Naive thymus-derived CD8-positive, alpha-beta T cell (primary cell): ENCODE measurements at regions not wholly inside any gene's neighbourhood (a gene's known extent, or its start where the extent isn't known, plus 50 kb on each side); places are given as distances from the start of the nearest gene placed in this dataset.

Source experiments
- ATAC-seq, 2 donors: fragments of 150-1000 bp; cut with Tn5 transposase in 1 of 2; sonication (Bioruptor Pico), chemical (Tn5 transposase) in 1 of 2; 1 replicate in 1 of 2; 2 replicates in 1 of 2; pipeline ENCODE4 v1.10.0; 2021; ENCODE audit warnings: mild to moderate bottlenecking in 2 of 2, moderate library complexity in 2 of 2
- POLR2A ChIA-PET: fragments of 350-600 bp; sonication (Branson Sonifier 250); formaldehyde crosslinking; loops from one replicate; lab custom pipeline; 2021; ENCODE audit warnings: antibody characterized with exemption; lab: Charles Lee
- DNase-seq, 10 donors: peaks; one replicate each; pipeline versions ENCODE4 v3.0.0 to v3.0.0-alpha.2; 2020 to 2022
- H3K27ac Mint-ChIP-seq, 10 donors: one replicate each; pipeline ENCODE4 v1.8.0; 2020 to 2022; ENCODE audit warnings: mild to moderate bottlenecking in 10 of 10, mixed read lengths in 10 of 10, moderate library complexity in 4 of 10, inconsistent platforms in 1 of 10
- H3K27me3 Mint-ChIP-seq, 5 donors: one replicate each; pipeline ENCODE4 v1.8.0; 2021 to 2022; ENCODE audit warnings: mixed read lengths in 5 of 5
- H3K36me3 Mint-ChIP-seq, 3 donors: one replicate each; pipeline ENCODE4 v1.8.0; 2020 to 2022; ENCODE audit warnings: mixed read lengths in 3 of 3, mild to moderate bottlenecking in 2 of 3, inconsistent platforms in 1 of 3
- H3K4me1 Mint-ChIP-seq, 4 donors: one replicate each; pipeline ENCODE4 v1.8.0; 2021 to 2022; ENCODE audit warnings: mixed read lengths in 4 of 4
- H3K4me3 Mint-ChIP-seq, 10 donors: one replicate each; pipeline ENCODE4 v1.8.0; 2020 to 2022; ENCODE audit warnings: mild to moderate bottlenecking in 10 of 10, mixed read lengths in 10 of 10, moderate library complexity in 6 of 10, inconsistent platforms in 1 of 10
- H3K9me3 Mint-ChIP-seq, 9 donors: one replicate each; pipeline ENCODE4 v1.8.0; 2020 to 2022; ENCODE audit warnings: mixed read lengths in 9 of 9, mild to moderate bottlenecking in 3 of 9, inconsistent platforms in 1 of 9, moderate library complexity in 1 of 9

DNA sequence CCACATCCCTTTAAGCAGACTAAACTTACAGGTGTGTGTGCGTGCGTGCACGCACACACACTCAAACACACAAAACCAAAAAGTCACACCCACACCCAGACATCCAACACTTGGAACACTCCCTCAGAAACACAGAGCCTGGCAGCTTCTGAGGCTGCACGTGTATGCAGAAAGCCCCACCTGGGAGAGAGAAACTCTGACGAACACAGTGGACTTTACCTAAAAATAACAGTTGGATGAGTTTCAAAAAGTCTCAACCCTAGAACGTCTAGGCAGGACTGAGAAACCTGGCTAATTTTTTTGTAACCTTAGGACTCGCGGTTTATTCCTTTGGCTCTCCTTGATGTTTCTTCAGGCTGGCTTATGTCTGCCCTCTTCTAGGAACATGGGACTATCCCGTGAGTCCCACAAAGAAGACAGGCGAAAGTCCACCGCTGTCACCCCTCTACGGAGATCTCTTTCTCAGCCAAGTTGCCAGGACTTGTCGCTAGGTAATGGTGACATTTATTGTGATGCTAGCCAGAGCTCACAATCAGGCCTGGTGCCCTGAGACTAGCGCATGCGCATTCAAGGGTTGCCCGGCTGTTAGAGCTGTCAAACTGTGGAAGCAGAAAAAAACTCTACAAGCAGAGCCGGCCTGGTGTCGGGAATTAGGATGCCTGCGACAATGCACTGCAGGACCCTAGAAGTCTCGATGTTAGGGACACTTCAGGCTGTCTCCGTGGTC lies 595.8 kb upstream of the TSPY4 start:
- Mint-ChIP-seq H3K9me3 (no peaks in the 10 kb centered on the region), H3K36me3 (no peaks in the 10 kb centered on the region), H3K4me1 (no peaks in the 10 kb centered on the region), H3K4me3 (no peak overlapping the region), H3K27ac (no peak overlapping the region), H3K27me3 (no peaks in the 10 kb centered on the region)
- POLR2A ChIA-PET, result no interaction called here
- ATAC-seq, result no peak
- DNase-seq, result no peak

GRCh38 chrY:8764184-8764583 lies 573.1 kb upstream of the TSPY4 start:
- DNase-seq, result no peak
- POLR2A ChIA-PET, result no interaction called here
- Mint-ChIP-seq H3K27ac (no peak overlapping the region), H3K36me3 (no peaks in the 10 kb centered on the region), H3K4me1 (no peaks in the 10 kb centered on the region), H3K9me3 (no peaks in the 10 kb centered on the region), H3K4me3 (no peak overlapping the region), H3K27me3 (peaks cover 0 to 3% (median 2%) of the 10 kb centered on the region in 5 donors)
- ATAC-seq, result no peak

DNA sequence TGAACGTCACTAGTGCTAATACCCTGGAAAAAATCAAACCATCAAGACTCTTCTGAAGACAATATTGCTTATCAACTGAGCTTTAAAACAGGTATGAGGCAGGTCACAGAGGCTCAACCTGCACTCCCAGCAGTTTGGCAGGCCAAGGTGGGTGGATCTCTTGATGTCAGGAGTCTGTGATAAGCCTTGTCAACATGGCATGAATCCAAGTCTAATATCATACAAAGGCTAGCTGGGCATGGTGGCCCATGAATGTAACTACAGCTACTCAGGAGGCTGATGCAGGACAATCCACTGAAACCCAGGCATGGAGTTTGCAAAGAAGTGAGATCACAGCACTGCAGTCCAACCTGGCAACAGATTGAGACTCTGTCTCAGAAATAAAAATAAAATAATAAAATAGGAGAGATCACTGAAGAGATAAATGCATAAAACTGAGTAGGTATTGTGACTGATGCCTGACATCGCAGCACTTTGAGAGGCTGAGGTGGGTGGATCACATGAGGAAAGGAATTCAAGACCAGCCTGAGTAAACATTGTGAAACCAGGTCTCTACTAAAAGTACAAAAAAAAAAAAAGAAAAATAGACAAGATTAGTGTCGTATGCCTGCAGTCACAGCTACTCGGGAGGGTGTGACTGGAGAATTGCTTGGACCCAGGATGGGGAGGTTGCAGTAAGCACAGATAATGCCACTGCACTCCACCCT lies 555.9 kb upstream of the TSPY4 start:
- POLR2A ChIA-PET, result no interaction called here
- H3K27me3 Mint-ChIP-seq, result peaks cover 0 to 8% (median 0%) of the 10 kb centered on the region in 5 donors
- H3K9me3 Mint-ChIP-seq, result no peaks in the 10 kb centered on the region
- ATAC-seq (no peak), DNase-seq (no peak)
- no peaks in the 10 kb centered on the region for H3K4me1 Mint-ChIP-seq
- no peak overlapping the region for H3K27ac Mint-ChIP-seq
- H3K4me3 Mint-ChIP-seq, result no peak overlapping the region
- no peaks in the 10 kb centered on the region for H3K36me3 Mint-ChIP-seq

DNA sequence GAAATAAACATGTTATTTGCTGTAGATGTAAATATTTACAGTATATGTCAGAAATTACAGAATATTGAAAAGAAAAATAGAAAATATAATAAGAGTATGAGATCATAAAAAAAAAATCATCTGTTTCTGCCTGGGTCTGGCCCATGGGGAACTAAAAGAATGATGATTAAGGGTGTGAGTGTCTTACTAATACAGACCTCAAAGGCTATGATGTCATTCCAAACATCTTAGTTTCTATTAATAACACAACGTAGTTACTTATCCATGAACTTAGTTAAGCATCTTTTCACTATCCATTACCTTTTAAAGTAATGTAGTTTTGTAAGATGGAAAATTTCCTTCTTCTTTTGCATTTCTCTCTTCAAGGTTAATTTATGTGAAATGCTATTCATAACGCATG lies 542.7 kb upstream of the TSPY4 start:
- Mint-ChIP-seq H3K27me3 (peaks cover 0 to 5% (median 0%) of the 10 kb centered on the region in 5 donors), H3K9me3 (peaks cover 0 to 9% (median 0%) of the 10 kb centered on the region in 9 donors), H3K4me1 (no peaks in the 10 kb centered on the region), H3K36me3 (no peaks in the 10 kb centered on the region), H3K4me3 (no peak overlapping the region), H3K27ac (no peak overlapping the region)
- ATAC-seq (no peak), DNase-seq (no peak)
- POLR2A ChIA-PET, result no interaction called here

DNA sequence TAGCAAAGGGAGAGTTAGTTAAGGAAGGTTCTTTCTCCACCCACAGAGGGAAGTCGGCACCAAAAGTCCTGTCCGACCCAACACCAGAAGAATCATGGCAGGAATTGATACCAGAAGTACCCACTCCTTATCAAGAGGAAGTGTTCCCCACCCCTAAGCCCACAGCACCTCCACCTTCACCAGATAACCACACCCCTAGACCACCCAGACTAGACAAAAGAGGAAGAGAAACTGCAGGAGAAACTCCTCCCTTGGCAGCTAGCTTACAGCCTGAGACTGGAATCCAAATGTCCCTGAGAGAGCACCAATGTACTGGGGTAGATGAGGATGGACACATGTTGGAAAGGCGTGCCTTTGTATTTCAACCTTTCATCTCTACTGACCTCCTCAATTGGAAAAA lies 532.9 kb upstream of the TSPY4 start:
- H3K4me3 Mint-ChIP-seq, result no peak overlapping the region
- no peak for DNase-seq
- H3K4me1 Mint-ChIP-seq, result no peaks in the 10 kb centered on the region
- POLR2A ChIA-PET, result no interaction called here
- H3K27me3 Mint-ChIP-seq, result peaks cover 0 to 11% (median 1%) of the 10 kb centered on the region in 5 donors
- H3K9me3 Mint-ChIP-seq, result peaks cover 0 to 3% (median 0%) of the 10 kb centered on the region in 9 donors
- no peak for ATAC-seq
- H3K36me3 Mint-ChIP-seq, result no peaks in the 10 kb centered on the region
- no peak overlapping the region for H3K27ac Mint-ChIP-seq

GRCh38 chrY:8807648-8808408 lies 529.4 kb upstream of the TSPY4 start:
- no peak for DNase-seq
- POLR2A ChIA-PET, result no interaction called here
- no peak overlapping the region for H3K4me3 Mint-ChIP-seq

GRCh38 chrY:8808611-8809010 lies 528.7 kb upstream of the TSPY4 start:
- Mint-ChIP-seq H3K36me3 (no peaks in the 10 kb centered on the region), H3K27ac (no peak overlapping the region), H3K4me1 (no peaks in the 10 kb centered on the region), H3K9me3 (no peaks in the 10 kb centered on the region), H3K4me3 (no peak overlapping the region), H3K27me3 (peaks cover 0 to 12% (median 1%) of the 10 kb centered on the region in 5 donors)
- DNase-seq (no peak), ATAC-seq (no peak)
- POLR2A ChIA-PET, result no interaction called here

More at GRCh38 chrY:8807648-8808408, 529.4 kb upstream of the TSPY4 start:
- Mint-ChIP-seq H3K27ac (no peak overlapping the region), H3K36me3 (no peaks in the 10 kb centered on the region), H3K4me1 (no peaks in the 10 kb centered on the region), H3K27me3 (peaks cover 0 to 11% (median 1%) of the 10 kb centered on the region in 5 donors), H3K9me3 (no peaks in the 10 kb centered on the region)
- ATAC-seq, result no peak

GRCh38 chrY:8809076-8809475 lies 528.2 kb upstream of the TSPY4 start:
- H3K36me3 Mint-ChIP-seq, result no peaks in the 10 kb centered on the region
- no peak overlapping the region for H3K4me3 Mint-ChIP-seq
- H3K9me3 Mint-ChIP-seq, result no peaks in the 10 kb centered on the region
- POLR2A ChIA-PET, result no interaction called here
- H3K4me1 Mint-ChIP-seq, result no peaks in the 10 kb centered on the region
- ATAC-seq (no peak), DNase-seq (no peak)
- H3K27me3 Mint-ChIP-seq, result peaks cover 0 to 8% (median 0%) of the 10 kb centered on the region in 5 donors
- no peak overlapping the region for H3K27ac Mint-ChIP-seq

DNA sequence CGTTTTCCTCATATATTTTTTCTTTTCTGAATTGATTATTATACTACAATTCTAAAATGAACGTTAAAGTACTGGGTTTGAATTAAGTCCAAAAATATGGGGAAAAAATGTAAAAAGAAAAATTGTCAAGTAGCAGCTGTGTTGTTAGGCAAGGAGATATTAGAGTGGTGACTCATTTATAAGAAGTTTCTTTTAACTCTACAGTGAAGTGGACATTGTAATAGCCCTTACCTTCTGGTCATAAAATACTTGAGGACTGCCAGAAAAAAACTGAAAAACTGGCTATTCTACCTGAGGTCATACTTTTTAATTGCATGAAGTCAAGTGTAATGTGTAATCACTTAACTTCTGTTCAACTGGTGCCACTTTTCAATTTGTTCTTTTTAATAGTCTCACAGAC lies 523.1 kb upstream of the TSPY4 start:
- Mint-ChIP-seq H3K27ac (no peak overlapping the region), H3K4me3 (no peak overlapping the region), H3K36me3 (no peaks in the 10 kb centered on the region), H3K27me3 (peaks cover 0 to 5% (median 0%) of the 10 kb centered on the region in 5 donors), H3K4me1 (no peaks in the 10 kb centered on the region), H3K9me3 (no peaks in the 10 kb centered on the region)
- POLR2A ChIA-PET, result no interaction called here
- DNase-seq (no peak), ATAC-seq (no peak)

DNA sequence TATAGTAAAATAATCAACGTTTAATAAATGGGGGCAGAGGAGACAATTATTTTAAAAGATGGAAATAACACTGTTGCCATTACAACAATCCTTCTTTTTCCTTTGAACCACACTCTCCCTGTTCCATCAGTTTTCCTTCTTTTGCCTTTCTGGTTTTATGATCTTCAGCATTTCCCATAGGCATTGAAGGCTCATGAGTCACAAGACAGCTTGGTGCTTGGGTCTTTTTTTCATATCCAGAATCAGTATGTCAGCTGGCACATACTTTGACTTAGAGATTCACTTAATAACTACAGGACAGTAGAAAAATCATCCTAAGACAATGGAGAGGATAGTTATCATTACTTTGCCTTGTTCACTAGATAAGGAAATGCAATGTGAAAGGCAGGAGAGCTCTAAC lies 521.6 kb upstream of the TSPY4 start:
- Mint-ChIP-seq H3K4me3 (no peak overlapping the region), H3K9me3 (no peaks in the 10 kb centered on the region), H3K27ac (no peak overlapping the region), H3K27me3 (peaks cover 0 to 5% (median 0%) of the 10 kb centered on the region in 5 donors), H3K4me1 (no peaks in the 10 kb centered on the region), H3K36me3 (no peaks in the 10 kb centered on the region)
- DNase-seq (no peak), ATAC-seq (no peak)
- POLR2A ChIA-PET, result no interaction called here

- H3K27ac Mint-ChIP-seq, result no peak overlapping the region
- DNase-seq (no peak), ATAC-seq (no peak)
- POLR2A ChIA-PET, result no interaction called here
- H3K4me3 Mint-ChIP-seq, result no peak overlapping the region
- H3K9me3 Mint-ChIP-seq, result peaks cover 0 to 14% (median 0%) of the 10 kb centered on the region in 9 donors
- H3K27me3 Mint-ChIP-seq, result peaks cover 0 to 3% (median 1%) of the 10 kb centered on the region in 5 donors
- H3K4me1 Mint-ChIP-seq, result no peaks in the 10 kb centered on the region
- no peaks in the 10 kb centered on the region for H3K36me3 Mint-ChIP-seq
Measured at GRCh38 chrY:8820032-8820431, 517.2 kb upstream of the TSPY4 start.

- H3K27ac Mint-ChIP-seq, result no peak overlapping the region
- POLR2A ChIA-PET, result no interaction called here
Measured at GRCh38 chrY:8821106-8821505, 516.2 kb upstream of the TSPY4 start.

GRCh38 chrY:8852278-8852677 lies 485.0 kb upstream of the TSPY4 start:
- Mint-ChIP-seq H3K27ac (no peak overlapping the region), H3K36me3 (no peaks in the 10 kb centered on the region), H3K9me3 (no peaks in the 10 kb centered on the region), H3K4me1 (no peaks in the 10 kb centered on the region), H3K4me3 (no peak overlapping the region), H3K27me3 (no peaks in the 10 kb centered on the region)
- DNase-seq (no peak), ATAC-seq (no peak)
- POLR2A ChIA-PET, result no interaction called here

More at GRCh38 chrY:8821106-8821505, 516.2 kb upstream of the TSPY4 start:
- no peaks in the 10 kb centered on the region for H3K4me1 Mint-ChIP-seq
- peaks cover 0 to 3% (median 1%) of the 10 kb centered on the region in 5 donors for H3K27me3 Mint-ChIP-seq
- DNase-seq, result no peak
- H3K9me3 Mint-ChIP-seq, result peaks cover 0 to 18% (median 0%) of the 10 kb centered on the region in 9 donors
- H3K4me3 Mint-ChIP-seq, result no peak overlapping the region
- ATAC-seq, result no peak
- H3K36me3 Mint-ChIP-seq, result no peaks in the 10 kb centered on the region
